Trophoblast cell (in vitro differentiated cells and primary cell): ENCODE measurements at regions not wholly inside any gene's neighbourhood (a gene's known extent, or its start where the extent isn't known, plus 50 kb on each side); places are given as distances from the start of the nearest gene placed in this dataset.

Experiments
- DNase-seq, 2 donors: peaks; one replicate each; pipeline ENCODE4 v3.0.0-alpha.2; 2016
- H2AFZ ChIP-seq: 2 replicates; pipeline ENCODE4 v1.6.1; 2013; ENCODE audit warnings: low read length, moderate library complexity, mild to moderate bottlenecking; ENCODE audit not compliant: insufficient read depth, poor library complexity
- H2AK5ac ChIP-seq: 2 replicates; pipeline ENCODE4 v1.6.1; 2013; ENCODE audit warnings: mild to moderate bottlenecking, low read length
- H2BK120ac ChIP-seq: 2 replicates; pipeline ENCODE4 v1.6.1; 2013; ENCODE audit warnings: low read length, mild to moderate bottlenecking, moderate library complexity; ENCODE audit not compliant: insufficient read depth, poor library complexity
- H2BK12ac ChIP-seq: 2 replicates; pipeline ENCODE4 v1.6.1; 2013; ENCODE audit warnings: mild to moderate bottlenecking, low read length, moderate library complexity
- H2BK5ac ChIP-seq: 2 replicates; pipeline ENCODE4 v1.6.1; 2013; ENCODE audit warnings: low read length, low read depth, moderate library complexity, mild to moderate bottlenecking; ENCODE audit not compliant: poor library complexity
- H3K14ac ChIP-seq: 2 replicates; pipeline ENCODE4 v1.6.1; 2013; ENCODE audit warnings: mild to moderate bottlenecking, low read length
- H3K18ac ChIP-seq: 2 replicates; pipeline ENCODE4 v1.6.1; 2013; ENCODE audit warnings: mild to moderate bottlenecking, low read length
- H3K23ac ChIP-seq: 2 replicates; pipeline ENCODE4 v1.6.1; 2013; ENCODE audit warnings: low read length
- H3K27ac ChIP-seq: 2 replicates; pipeline ENCODE4 v1.5.1; 2013; ENCODE audit warnings: low read depth, mild to moderate bottlenecking, inconsistent platforms, low read length, moderate library complexity
- H3K27me3 ChIP-seq: 2 replicates; pipeline ENCODE4 v1.6.1; 2013; ENCODE audit warnings: inconsistent platforms, mild to moderate bottlenecking, low read length, moderate library complexity; ENCODE audit not compliant: insufficient read depth
- H3K36me3 ChIP-seq, 2 experiments: 1 replicate in 1 of 2; 2 replicates in 1 of 2; pipeline ENCODE4 v1.6.1; 2013; ENCODE audit warnings: low read length in 2 of 2, mild to moderate bottlenecking in 2 of 2, moderate library complexity in 1 of 2; ENCODE audit not compliant: insufficient read depth in 2 of 2, control insufficient read depth in 1 of 2
- H3K4ac ChIP-seq: 2 replicates; pipeline ENCODE4 v1.6.1; 2013; ENCODE audit warnings: low read depth, mild to moderate bottlenecking, low read length, moderate library complexity
- H3K4me1 ChIP-seq, 2 experiments: 1 replicate in 1 of 2; 2 replicates in 1 of 2; pipeline ENCODE4 v1.6.1; 2013; ENCODE audit warnings: low read length in 2 of 2, mild to moderate bottlenecking in 2 of 2, moderate library complexity in 1 of 2; ENCODE audit not compliant: insufficient read depth in 2 of 2, control insufficient read depth in 1 of 2
- H3K4me2 ChIP-seq: 2 replicates; pipeline ENCODE4 v1.6.1; 2013; ENCODE audit warnings: inconsistent platforms, mild to moderate bottlenecking, low read length, moderate library complexity
- H3K4me3 ChIP-seq: 2 replicates; pipeline ENCODE4 v1.5.1; 2013; ENCODE audit warnings: mild to moderate bottlenecking, low read depth, low read length, inconsistent platforms
- H3K79me1 ChIP-seq: one replicate; pipeline ENCODE4 v1.6.1; 2013; ENCODE audit warnings: low read length
- H3K79me2 ChIP-seq: 2 replicates; pipeline ENCODE4 v1.6.1; 2013; ENCODE audit warnings: low read length, mild to moderate bottlenecking; ENCODE audit not compliant: control insufficient read depth, insufficient read depth, poor library complexity
- H3K9ac ChIP-seq: 2 replicates; pipeline ENCODE4 v1.6.1; 2013; ENCODE audit warnings: mild to moderate bottlenecking, low read length
- H3K9me3 ChIP-seq: 2 replicates; pipeline ENCODE4 v1.6.1; 2013; ENCODE audit warnings: low read depth, mild to moderate bottlenecking, control low read depth, inconsistent platforms, low read length; ENCODE audit not compliant: insufficient read depth
- H4K12ac ChIP-seq: 2 replicates; pipeline ENCODE4 v1.6.1; 2013; ENCODE audit warnings: low read depth, mild to moderate bottlenecking, low read length, moderate library complexity
- H4K8ac ChIP-seq: 2 replicates; pipeline ENCODE4 v1.6.1; 2013; ENCODE audit warnings: low read depth, mild to moderate bottlenecking, low read length, moderate library complexity
- H4K91ac ChIP-seq: one replicate; pipeline ENCODE4 v1.6.1; 2013; ENCODE audit warnings: low read depth, mild to moderate bottlenecking, low read length, moderate library complexity
- WGBS: extraction: QIAGEN DNeasy Blood & Tissue Kit; methylation state at CpG from one replicate; pipeline ENCODE4 v1.1.7; 2013; ENCODE audit warnings: missing lambda C conversion rate; ENCODE audit not compliant: insufficient read length, insufficient coverage; ENCODE audit errors: extremely low coverage; 5-methylcytosine and 5-hydroxymethylcytosine counted together

GRCh38 chr3:157807280-157807679, 298.9 kb downstream of the SHOX2 start:
- H4K91ac ChIP-seq: no peak overlapping the region
- WGBS: no CpG with 5 or more reads among the region's 3 CpGs
- no peak overlapping the region for H3K18ac ChIP-seq
- H3K36me3 ChIP-seq: no peaks in the 10 kb centered on the region
- DNase-seq: no peak
- H3K4me2 ChIP-seq: no peak overlapping the region
- no peaks in the 10 kb centered on the region for H3K79me2 ChIP-seq
- no peaks in the 10 kb centered on the region for H3K27me3 ChIP-seq
- no peak overlapping the region for H2BK120ac ChIP-seq
- no peak overlapping the region for H3K4ac ChIP-seq
- no peak overlapping the region for H2AFZ ChIP-seq
- H3K4me1 ChIP-seq: no peaks in the 10 kb centered on the region
- H3K79me1 ChIP-seq: no peaks in the 10 kb centered on the region
- no peak overlapping the region for H2BK5ac ChIP-seq
- no peak overlapping the region for H4K8ac ChIP-seq
- no peak overlapping the region for H2AK5ac ChIP-seq
- no peaks in the 10 kb centered on the region for H3K9me3 ChIP-seq
- H3K4me3 ChIP-seq: no peak overlapping the region
- H4K12ac ChIP-seq: no peak overlapping the region
- no peak overlapping the region for H2BK12ac ChIP-seq
- no peak overlapping the region for H3K14ac ChIP-seq
- H3K27ac ChIP-seq: no peak overlapping the region
- no peak overlapping the region for H3K9ac ChIP-seq
- no peak overlapping the region for H3K23ac ChIP-seq

- Histone ChIP-seq H3K4me2 (no peak overlapping the region), H3K36me3 (no peaks in the 10 kb centered on the region), H3K4ac (no peak overlapping the region), H3K27me3 (no peaks in the 10 kb centered on the region), H2BK120ac (no peak overlapping the region), H2BK12ac (no peak overlapping the region), H3K79me2 (no peaks in the 10 kb centered on the region), H4K91ac (no peak overlapping the region), H2BK5ac (no peak overlapping the region), H3K27ac (no peak overlapping the region), H3K14ac (no peak overlapping the region), H2AK5ac (no peak overlapping the region), H3K79me1 (no peaks in the 10 kb centered on the region), H3K18ac (no peak overlapping the region), H2AFZ (no peak overlapping the region), H3K23ac (no peak overlapping the region), H3K4me1 (no peaks in the 10 kb centered on the region), H4K8ac (no peak overlapping the region), H4K12ac (no peak overlapping the region), H3K9me3 (no peaks in the 10 kb centered on the region), H3K4me3 (no peak overlapping the region), H3K9ac (no peak overlapping the region)
- no peak for DNase-seq
- no CpG with 5 or more reads among the region's 2 CpGs for WGBS
These were observed 300.7 kb downstream of the SHOX2 start for GRCh38 chr3:157805538-157805937.

DNA sequence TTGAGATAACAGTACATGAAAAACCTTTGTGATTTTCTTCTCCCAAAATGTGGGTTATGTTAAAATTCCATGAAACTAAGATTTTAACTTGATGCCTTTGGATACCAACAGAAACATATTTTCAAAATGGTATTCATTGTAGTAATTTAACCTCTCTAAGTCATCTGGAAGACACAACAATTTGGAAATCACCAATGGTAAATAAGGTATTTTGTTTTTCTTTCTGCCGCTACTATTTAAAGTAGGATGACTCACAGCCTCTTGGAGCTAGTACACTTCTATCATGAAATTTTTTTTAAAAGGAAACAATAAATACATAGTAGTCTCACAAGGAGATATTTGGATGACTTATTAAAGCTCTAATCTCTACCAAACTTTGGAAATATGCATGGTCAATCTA, 291.6 kb upstream of the VEPH1 start:
- Histone ChIP-seq H4K8ac (no peak overlapping the region), H4K91ac (no peak overlapping the region), H3K14ac (no peak overlapping the region), H3K79me2 (no peaks in the 10 kb centered on the region), H3K18ac (no peak overlapping the region), H3K23ac (no peak overlapping the region), H2AFZ (no peak overlapping the region), H3K9ac (no peak overlapping the region), H3K4ac (no peak overlapping the region), H3K4me2 (no peak overlapping the region), H3K27me3 (no peaks in the 10 kb centered on the region), H3K9me3 (no peaks in the 10 kb centered on the region), H3K4me3 (no peak overlapping the region), H4K12ac (no peak overlapping the region), H3K36me3 (no peaks in the 10 kb centered on the region), H2BK5ac (no peak overlapping the region), H3K27ac (no peak overlapping the region), H3K4me1 (peaks cover 0 to 2% of the 10 kb centered on the region in 2 experiments), H3K79me1 (no peaks in the 10 kb centered on the region), H2BK120ac (no peak overlapping the region), H2AK5ac (no peak overlapping the region), H2BK12ac (no peak overlapping the region)
- no CpG with 5 or more reads among the region's 1 CpG for WGBS
- no peak for DNase-seq

DNA sequence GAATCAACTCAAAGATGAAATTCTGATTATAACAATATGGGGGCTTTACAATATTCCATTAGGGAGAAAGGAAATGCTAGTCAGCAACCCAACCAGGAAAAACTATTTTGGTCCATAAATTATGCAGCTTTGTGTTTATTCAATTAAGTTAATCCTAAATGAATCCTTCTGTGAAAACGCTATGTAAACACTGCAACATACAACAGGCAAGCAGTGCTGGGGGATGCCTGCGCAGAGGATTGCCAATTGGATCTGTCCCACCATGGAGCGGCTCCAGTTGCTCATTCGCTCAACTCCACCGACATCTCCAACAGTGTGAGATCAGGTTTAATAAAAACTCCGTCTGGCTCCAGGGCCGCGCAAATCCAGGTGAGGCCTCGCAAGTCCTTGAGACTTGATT, 290.5 kb upstream of the VEPH1 start:
- no peak overlapping the region for H4K8ac ChIP-seq
- no peaks in the 10 kb centered on the region for H3K9me3 ChIP-seq
- H3K27ac ChIP-seq: no peak overlapping the region
- H3K79me2 ChIP-seq: no peaks in the 10 kb centered on the region
- H3K27me3 ChIP-seq: no peaks in the 10 kb centered on the region
- no peak overlapping the region for H4K91ac ChIP-seq
- H2BK12ac ChIP-seq: no peak overlapping the region
- H3K4me3 ChIP-seq: no peak overlapping the region
- DNase-seq: no peak
- no peak overlapping the region for H2AFZ ChIP-seq
- H2AK5ac ChIP-seq: no peak overlapping the region
- H3K36me3 ChIP-seq: no peaks in the 10 kb centered on the region
- no peak overlapping the region for H3K18ac ChIP-seq
- H3K4ac ChIP-seq: no peak overlapping the region
- H3K9ac ChIP-seq: no peak overlapping the region
- no peaks in the 10 kb centered on the region for H3K79me1 ChIP-seq
- no peak overlapping the region for H2BK120ac ChIP-seq
- H3K23ac ChIP-seq: no peak overlapping the region
- WGBS: no CpG with 5 or more reads among the region's 9 CpGs
- H4K12ac ChIP-seq: no peak overlapping the region
- no peak overlapping the region for H3K4me2 ChIP-seq
- H3K14ac ChIP-seq: no peak overlapping the region
- H2BK5ac ChIP-seq: no peak overlapping the region
- peaks cover 0 to 4% of the 10 kb centered on the region in 2 experiments for H3K4me1 ChIP-seq
